ENCODE measurements at regions not wholly inside any gene's neighbourhood (a gene's known extent, or its start where the extent isn't known, plus 50 kb on each side); places are given as distances from the start of the nearest gene placed in this dataset.

GRCh38 chr3:10623578-10624275, 118.3 kb upstream of the ATP2B2 start:
- Histone ChIP-seq H3K4me3 (replicated peaks in 1 of 3; ENCODE audit: insufficient read depth in 1 of 3, low read depth in 1 of 3, low read length in 3 of 3) (no peak overlapping the region), H3K27ac (ENCODE audit: insufficient read depth, low read depth, low read length) (no peak overlapping the region), H3K79me2 (ENCODE audit: control insufficient read depth, insufficient read depth, low read length) (no peaks in the 10 kb centered on the region), H3K9me1 (replicated peaks; ENCODE audit: control insufficient read depth, extremely low read depth, insufficient read depth, low read length) (no peaks in the 10 kb centered on the region), H3K9me3 (replicated peaks; ENCODE audit: control insufficient read depth, insufficient read depth, low read length) (no peaks in the 10 kb centered on the region), H4K20me1 (replicated peaks; ENCODE audit: control insufficient read depth, extremely low read depth, insufficient read depth, low read length) (no peaks in the 10 kb centered on the region), H2AFZ (ENCODE audit: low read depth, low read length) (no peak overlapping the region), H3K4me1 (ENCODE audit: control insufficient read depth, extremely low read depth, insufficient read depth, low read length) (no peaks in the 10 kb centered on the region), H3K27me3 (ENCODE audit: control insufficient read depth in 2 of 2, insufficient read depth in 2 of 2, low read length in 2 of 2) (no peaks in the 10 kb centered on the region), H3K36me3 (ENCODE audit: control insufficient read depth in 2 of 2, extremely low read depth in 1 of 2, insufficient read depth in 2 of 2, low read length in 2 of 2) (no peaks in the 10 kb centered on the region), H3K4me2 (ENCODE audit: insufficient read depth, low read length) (no peak overlapping the region), H3K9ac (replicated peaks; ENCODE audit: extremely low read depth, insufficient read depth, low read length) (no peak overlapping the region)
- TF ChIP-seq MYC (IDR thresholded peaks at IDR 0.05; ENCODE audit: low read depth, low read length) (no peak), GATA2 (IDR thresholded peaks at IDR 0.05; ENCODE audit: insufficient read depth, insufficient read length, low read depth, low read length) (no peak), JUN (IDR thresholded peaks at IDR 0.05; ENCODE audit: borderline replicate concordance, insufficient read depth, insufficient read length, low read depth) (no peak), EZH2 (IDR thresholded peaks at IDR 0.05; ENCODE audit: borderline replicate concordance, low read depth, low read length, severe bottlenecking) (no peak), POLR2AphosphoS5 (IDR thresholded peaks at IDR 0.05; ENCODE audit: insufficient read depth, low read depth, low read length) (no peak), CTCF (IDR thresholded peaks at IDR 0.05; ENCODE audit: extremely low read depth in 1 of 2, insufficient read depth in 1 of 2, low read depth in 1 of 2, low read length in 2 of 2) (no peak), MAX (IDR thresholded peaks at IDR 0.05; ENCODE audit: insufficient read depth, insufficient read length) (no peak), POLR2A (IDR thresholded peaks at IDR 0.05; ENCODE audit: low read depth, low read length) (no peak), FOS (IDR thresholded peaks at IDR 0.05; ENCODE audit: borderline replicate concordance, insufficient read depth, low read length) (no peak)
- DNase-seq (ENCODE audit: low read depth, low spot score) (no peak), FAIRE-seq (no peak)
- intact Hi-C loops (cut with micrococcal nuclease), result no loop called here
- dilution Hi-C loops (cut with MboI; ENCODE audit: extremely low pct_ligation_motif_present, low sequenced_read_pairs), result no loop called here
- ChIA-PET POLR2A (no interaction called here), CTCF (interaction anchor here (0.6 kb wide), 1 partner anchor 473 kb away, joined by 3 read pairs; no protein-coding TSS in a partner anchor)
- BruUV-seq (replicated peaks), result no TSS peak
